ENCODE measurements at regions not wholly inside any gene's neighbourhood (a gene's known extent, or its start where the extent isn't known, plus 50 kb on each side); places are given as distances from the start of the nearest gene placed in this dataset.

GRCh38 chr1:82836973-82837680, 1036.4 kb downstream of the ADGRL2 start:
- no peak for TF ChIP-seq CTCF (IDR thresholded peaks at IDR 0.05)
- TF ChIP-seq POLR2AphosphoS5 (IDR thresholded peaks at IDR 0.05) = no peak

All from suprapubic skin (tissue), 3 donors.